Stomach (tissue), 4 donors: ENCODE measurements at regions not wholly inside any gene's neighbourhood (a gene's known extent, or its start where the extent isn't known, plus 50 kb on each side); places are given as distances from the start of the nearest gene placed in this dataset.

Source experiments
- CTCF ChIP-seq, 7 experiments: fragments of 450-650 bp in 4 of 7; fragments of 200-600 bp in 3 of 7; sonication (generic) in 3 of 7; IDR thresholded peaks; one replicate each; pipeline ENCODE4 v1.5.1; 2016 to 2019; ENCODE audit warnings: antibody characterized with exemption in 7 of 7, control low read depth in 2 of 7, mild to moderate bottlenecking in 1 of 7
- EP300 ChIP-seq: sonication (generic); formaldehyde crosslinking; IDR thresholded peaks from one replicate; pipeline ENCODE4 v1.6.1; 2017; ENCODE audit warnings: antibody characterized with exemption
- POLR2A ChIP-seq, 4 donors: fragments of 450-650 bp; IDR thresholded peaks; one replicate each; pipeline ENCODE4 v1.6.1; 2016; ENCODE audit warnings: antibody characterized with exemption in 4 of 4, control low read depth in 2 of 4, mild to moderate bottlenecking in 1 of 4, moderate library complexity in 1 of 4
- POLR2AphosphoS5 ChIP-seq, 3 donors: sonication (generic); formaldehyde crosslinking; IDR thresholded peaks; one replicate each; pipeline ENCODE4 v1.6.1; 2016; ENCODE audit warnings: antibody characterized with exemption in 3 of 3

GRCh38 chr1:30048905-30049304, 674.5 kb downstream of the MATN1 start:
- TF ChIP-seq CTCF (IDR thresholded peaks at IDR 0.05) (no peak), POLR2A (IDR thresholded peaks at IDR 0.05) (no peak), POLR2AphosphoS5 (IDR thresholded peaks at IDR 0.05) (no peak), EP300 (no peak)
